GM21723 (cell line): ENCODE measurements at regions not wholly inside any gene's neighbourhood (a gene's known extent, or its start where the extent isn't known, plus 50 kb on each side); places are given as distances from the start of the nearest gene placed in this dataset.
"Not testable (repeated sequence)": the region's sequence is repeated elsewhere in the genome, so short reads cannot be mapped to it uniquely, and the experiment has no call there.

ENCODE experiments used
- ATAC-seq: cut with Tn5 transposase; IDR thresholded peaks from one replicate; pipeline ENCODE4 v1.9.1; 2021; ENCODE audit warnings: mild to moderate bottlenecking, moderate library complexity; ENCODE audit not compliant: unreplicated experiment

- no peak for ATAC-seq
Observed at GRCh38 chr7:8809320-8809719, 375.9 kb downstream of the NXPH1 start.

DNA sequence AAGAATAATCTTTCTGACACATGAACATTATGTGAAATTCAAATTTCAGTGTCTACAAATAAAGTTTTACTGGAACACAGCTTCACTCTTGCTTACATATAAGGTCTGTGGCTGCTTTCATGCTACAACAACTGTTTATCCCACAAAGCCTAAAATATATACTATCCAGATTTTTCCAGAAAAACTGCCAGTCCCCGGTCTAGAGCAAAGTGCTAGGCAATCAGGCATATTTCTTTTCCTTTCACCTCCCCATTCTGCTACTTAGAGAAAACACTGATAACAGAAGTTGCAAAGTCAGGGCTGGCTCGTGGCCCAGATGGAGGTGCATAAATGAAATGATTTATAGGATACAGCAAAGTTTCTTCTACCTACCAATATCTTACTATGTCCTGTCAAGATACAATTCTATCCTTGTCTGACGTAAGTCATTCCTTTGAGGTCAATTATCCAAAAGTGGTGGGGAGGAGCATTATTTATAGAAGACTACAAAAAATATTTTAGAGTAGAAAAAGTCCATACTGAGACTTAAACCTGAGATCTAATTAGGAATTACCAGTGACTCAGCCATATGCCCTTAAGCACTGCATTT lies 384.1 kb downstream of the NXPH1 start:
- no peak for ATAC-seq

DNA sequence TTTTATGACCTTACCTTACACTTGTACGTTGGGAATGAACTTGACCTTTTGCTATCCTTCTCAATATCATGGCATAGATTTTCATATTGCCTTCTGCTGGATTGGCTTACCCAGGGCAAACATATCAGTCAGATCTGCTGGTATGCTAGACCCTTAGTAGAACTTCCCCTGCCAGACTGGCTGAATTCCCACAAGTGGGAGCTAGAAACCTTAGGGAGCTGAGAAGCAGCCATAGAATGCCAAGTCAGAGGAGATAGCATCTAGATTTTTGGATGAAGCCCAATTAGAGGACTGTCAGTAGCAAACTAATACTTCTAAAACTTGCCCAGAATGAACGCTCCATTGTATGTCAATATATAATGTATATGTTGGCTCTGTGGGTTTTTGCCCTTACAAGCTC lies 385.0 kb downstream of the NXPH1 start:
- no peak for ATAC-seq

- no peak for ATAC-seq
Observed at GRCh38 chr7:8822595-8822994, 389.2 kb downstream of the NXPH1 start.

DNA sequence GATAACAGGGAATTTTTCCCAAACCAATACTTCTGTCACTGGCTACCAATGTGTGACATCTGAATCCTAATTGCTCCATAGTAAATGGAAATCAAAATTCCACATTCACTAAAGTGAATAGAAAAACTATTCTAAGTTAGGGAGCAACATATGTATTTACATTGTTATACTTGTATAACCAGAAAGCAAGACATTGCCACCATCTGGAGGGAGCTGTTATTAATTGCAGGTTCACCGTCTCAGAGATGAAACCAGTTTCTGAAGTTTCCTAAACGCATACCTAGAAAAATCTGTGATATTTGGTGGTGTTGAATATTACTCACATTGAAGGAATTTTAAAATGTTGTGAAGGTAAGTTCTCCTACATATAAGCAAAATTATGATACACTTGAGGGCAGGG lies 390.1 kb downstream of the NXPH1 start:
- no peak for ATAC-seq

DNA sequence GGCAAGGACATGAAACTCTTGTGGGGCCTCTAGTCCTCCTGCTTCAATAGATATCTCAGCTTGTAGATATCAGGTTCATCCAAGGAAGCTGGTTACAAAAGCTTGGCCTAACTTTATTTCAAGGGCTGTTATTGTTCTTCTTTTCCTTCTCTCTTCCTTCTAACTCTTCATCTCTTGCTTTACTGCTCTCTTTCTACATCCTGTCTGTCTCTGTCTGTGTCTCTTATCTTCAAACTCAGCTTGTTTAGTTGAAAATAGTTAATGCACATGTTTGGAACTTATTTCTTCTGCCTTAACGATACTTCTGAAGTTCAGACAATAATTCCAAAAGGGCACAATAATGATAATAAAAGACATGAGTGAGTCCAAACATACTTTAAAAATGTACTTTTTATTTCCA lies 393.9 kb downstream of the NXPH1 start:
- no peak for ATAC-seq

- no peak for ATAC-seq
Observed at GRCh38 chr7:8829100-8829499, 395.7 kb downstream of the NXPH1 start.

- no peak for ATAC-seq
Observed at GRCh38 chr7:8831376-8831775, 398.0 kb downstream of the NXPH1 start.

- ATAC-seq = no peak
Observed at GRCh38 chr7:8833355-8833754, 399.9 kb downstream of the NXPH1 start.

GRCh38 chr7:8841171-8841570 lies 407.8 kb downstream of the NXPH1 start:
- ATAC-seq = no peak

GRCh38 chr7:8871716-8872115 lies 438.3 kb downstream of the NXPH1 start:
- ATAC-seq = no peak

- ATAC-seq = no peak
Observed at GRCh38 chr7:8881916-8882315, 448.5 kb downstream of the NXPH1 start.

- ATAC-seq = no peak
Observed at GRCh38 chr7:8885480-8886000, 452.1 kb downstream of the NXPH1 start.

GRCh38 chr7:8890346-8890745 lies 456.9 kb downstream of the NXPH1 start:
- not testable (repeated sequence) for ATAC-seq

- no peak for ATAC-seq
Observed at GRCh38 chr7:8893775-8894174, 460.4 kb downstream of the NXPH1 start.

DNA sequence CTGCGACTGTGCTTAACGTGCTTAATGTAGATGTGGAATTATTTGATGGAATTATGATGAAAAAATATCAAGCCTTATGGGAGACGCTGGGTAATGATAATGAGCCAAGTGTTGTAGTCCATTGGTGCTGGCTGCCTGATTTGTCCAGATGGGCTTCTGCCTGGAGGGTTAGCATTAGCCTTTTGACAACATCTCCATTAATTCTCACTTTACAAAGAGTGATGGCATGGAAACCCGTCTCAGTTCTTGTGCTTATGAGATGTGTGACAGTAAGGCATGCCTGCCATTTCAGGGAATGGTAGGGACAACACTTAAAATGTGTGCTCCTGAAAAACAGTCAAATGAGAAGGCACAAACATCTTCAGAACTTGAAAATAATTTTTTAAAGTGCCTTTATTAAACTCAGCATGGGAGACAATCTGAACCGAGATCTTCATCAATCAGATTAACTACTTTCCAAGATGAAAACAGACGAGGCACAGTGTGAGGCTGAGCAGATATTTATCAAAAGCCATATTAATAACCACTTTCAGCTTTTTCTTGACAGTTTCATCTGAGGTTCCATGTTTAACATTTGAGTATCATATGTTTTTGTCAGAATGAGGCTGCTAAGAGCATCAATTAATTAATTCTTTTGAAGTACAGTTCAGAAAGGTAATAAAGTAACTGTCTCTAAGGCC lies 473.1 kb downstream of the NXPH1 start:
- ATAC-seq = no peak

- ATAC-seq = no peak
Observed at GRCh38 chr7:8908889-8909288, 475.5 kb downstream of the NXPH1 start.

GRCh38 chr7:8913682-8914081 lies 480.3 kb downstream of the NXPH1 start:
- ATAC-seq = no peak

DNA sequence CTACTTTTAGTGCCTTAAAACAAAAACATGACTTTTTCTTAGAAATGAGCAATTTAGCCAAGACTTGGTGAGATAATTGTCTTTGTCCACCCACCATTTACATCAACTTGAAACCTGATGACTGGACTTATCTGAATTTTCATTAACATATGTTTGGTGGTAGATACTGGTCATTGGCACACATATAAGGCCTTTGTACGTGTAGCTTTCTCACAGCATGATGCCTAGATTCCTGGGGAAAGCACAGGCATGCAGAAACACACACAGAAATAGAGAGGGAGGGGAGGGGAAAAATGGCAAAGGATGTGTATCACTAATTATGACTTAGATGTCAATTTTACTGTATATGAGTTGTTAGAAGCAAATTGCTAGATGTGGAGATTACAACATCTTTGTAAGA lies 488.4 kb downstream of the NXPH1 start:
- no peak for ATAC-seq

DNA sequence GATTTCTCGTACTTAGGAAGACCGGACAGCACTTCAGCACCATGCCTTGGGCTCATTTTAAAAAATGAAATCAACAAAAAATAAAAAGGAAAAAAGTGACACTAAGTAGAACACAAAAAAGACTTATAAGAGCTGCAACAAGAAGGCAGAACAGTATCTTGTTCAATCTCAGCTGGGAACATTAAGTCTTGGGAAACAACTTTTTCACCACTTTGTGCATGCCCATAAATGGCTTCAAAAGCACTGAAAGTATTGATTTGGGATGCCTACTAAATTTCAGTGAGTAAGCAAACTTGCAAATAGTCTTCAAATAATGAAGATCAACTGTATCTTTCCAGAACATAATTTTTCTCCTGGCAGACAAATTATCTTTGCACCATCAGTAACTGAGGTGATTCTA lies 489.3 kb downstream of the NXPH1 start:
- ATAC-seq = no peak

- ATAC-seq = no peak
Observed at GRCh38 chr7:8923164-8923806, 489.9 kb downstream of the NXPH1 start.
